ENCODE measurements at regions not wholly inside any gene's neighbourhood (a gene's known extent, or its start where the extent isn't known, plus 50 kb on each side); places are given as distances from the start of the nearest gene placed in this dataset.

DNA sequence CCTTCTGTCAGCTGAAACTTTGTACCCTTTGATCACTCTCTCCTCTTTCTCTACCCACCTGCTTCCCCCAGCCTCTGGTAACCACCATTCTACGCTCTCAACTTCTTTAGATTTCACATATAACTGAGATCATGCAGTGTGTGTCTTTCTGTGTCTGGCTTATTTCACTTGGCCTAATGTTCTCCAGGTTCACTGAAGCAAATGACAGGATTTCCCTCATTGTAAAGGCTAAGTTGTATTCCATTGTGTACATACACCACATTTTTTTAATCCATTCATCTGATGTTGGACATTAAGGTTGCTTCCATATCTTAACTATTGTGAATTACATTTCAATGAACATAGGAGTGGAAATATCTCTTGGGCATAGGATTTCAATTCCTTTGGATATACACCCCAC, 207.6 kb downstream of the MIAT start:
- no peaks in the 10 kb centered on the region for H3K27me3 Mint-ChIP-seq
- no peak for DNase-seq
- H3K9me3 ChIP-seq (ENCODE audit: control extremely low read depth in 1 of 3, control insufficient read depth in 2 of 3, insufficient read depth in 1 of 3, low read length in 2 of 3), result peaks cover 0 to 5% (median 0%) of the 10 kb centered on the region in 3 donors
- H4K20me1 ChIP-seq (ENCODE audit: control insufficient read depth, insufficient read depth, low read length, poor library complexity, severe bottlenecking), result no peaks in the 10 kb centered on the region
- CTCF ChIA-PET, result no interaction called here
- H3K4me3 ChIP-seq (ENCODE audit: control extremely low read depth in 1 of 5, extremely low read depth in 1 of 5, insufficient read depth in 1 of 5, low read depth in 2 of 5, low read length in 4 of 5), result no peak overlapping the region
- no peak overlapping the region for H3K4me2 ChIP-seq (replicated peaks; ENCODE audit: low read depth, low read length, poor library complexity, severe bottlenecking)
- H3K27ac ChIP-seq (ENCODE audit: low read length in 2 of 2), result no peak overlapping the region
- POLR2A ChIA-PET, result no interaction called here
- peaks cover 6% of the 10 kb centered on the region for H3K9me3 Mint-ChIP-seq (ENCODE audit: insufficient read depth)
- no peak overlapping the region for H3K4me3 Mint-ChIP-seq
- WGBS (ENCODE audit: insufficient coverage), result no CpG with 5 or more reads among the region's 1 CpG
- no peaks in the 10 kb centered on the region for H3K27me3 ChIP-seq (replicated peaks in 1 of 4; ENCODE audit: control extremely low read depth in 1 of 4, control insufficient read depth in 3 of 4, insufficient read depth in 4 of 4, low read length in 3 of 4)
- no peaks in the 10 kb centered on the region for H3K36me3 ChIP-seq (replicated peaks in 1 of 2; ENCODE audit: control extremely low read depth in 1 of 2, control insufficient read depth in 1 of 2, extremely low read depth in 1 of 2, insufficient read depth in 2 of 2, low read length in 1 of 2)
- intact Hi-C loops (cut with micrococcal nuclease), result no loop called here
- H3K9ac ChIP-seq (ENCODE audit: low read length), result no peak overlapping the region
- H2AFZ ChIP-seq (ENCODE audit: insufficient read depth, low read depth, low read length, poor library complexity, severe bottlenecking), result no peak overlapping the region
- no peak for ATAC-seq (ENCODE audit: low read depth)
- H3K4me1 Mint-ChIP-seq, result no peaks in the 10 kb centered on the region
- TF ChIP-seq CTCF (IDR thresholded peaks at IDR 0.05) (no peak), EZH2 (IDR thresholded peaks at IDR 0.05; ENCODE audit: borderline replicate concordance, insufficient read depth, low read depth, low read length, poor library complexity, severe bottlenecking) (no peak)
- no peaks in the 10 kb centered on the region for H3K79me2 ChIP-seq (ENCODE audit: control insufficient read depth, insufficient read depth, low read length)
- no peaks in the 10 kb centered on the region for H3K4me1 ChIP-seq (ENCODE audit: control insufficient read depth in 2 of 2, insufficient read depth in 2 of 2, low read length in 2 of 2)
- no peak overlapping the region for H3K27ac Mint-ChIP-seq

DNA sequence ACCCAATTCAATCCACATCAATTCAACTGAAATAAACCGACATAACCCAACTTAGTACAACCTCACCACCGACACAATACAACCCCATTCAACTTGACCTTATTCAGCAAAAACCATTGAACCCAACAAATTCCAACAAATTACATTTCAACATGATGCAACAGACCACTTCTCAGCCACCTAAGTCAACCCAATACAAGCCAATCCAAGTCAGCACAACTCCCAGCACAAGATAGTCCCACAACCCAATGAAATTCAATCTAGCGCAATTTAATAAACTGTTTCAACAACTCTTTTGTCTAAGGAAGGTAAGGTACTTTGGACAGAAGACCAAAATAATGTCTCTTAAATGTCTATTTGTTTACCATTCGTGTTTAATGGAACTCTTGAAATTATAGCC, 226.0 kb downstream of the MIAT start:
- Histone ChIP-seq H3K27ac (ENCODE audit: low read length in 2 of 2) (no peak overlapping the region), H3K79me2 (ENCODE audit: control insufficient read depth, insufficient read depth, low read length) (no peaks in the 10 kb centered on the region), H3K36me3 (replicated peaks in 1 of 2; ENCODE audit: control extremely low read depth in 1 of 2, control insufficient read depth in 1 of 2, extremely low read depth in 1 of 2, insufficient read depth in 2 of 2, low read length in 1 of 2) (no peaks in the 10 kb centered on the region), H3K4me3 (ENCODE audit: control extremely low read depth in 1 of 5, extremely low read depth in 1 of 5, insufficient read depth in 1 of 5, low read depth in 2 of 5, low read length in 4 of 5) (no peak overlapping the region), H3K9ac (ENCODE audit: low read length) (no peak overlapping the region), H3K9me3 (ENCODE audit: control extremely low read depth in 1 of 3, control insufficient read depth in 2 of 3, insufficient read depth in 1 of 3, low read length in 2 of 3) (no peaks in the 10 kb centered on the region), H3K4me1 (ENCODE audit: control insufficient read depth in 2 of 2, insufficient read depth in 2 of 2, low read length in 2 of 2) (no peaks in the 10 kb centered on the region), H4K20me1 (ENCODE audit: control insufficient read depth, insufficient read depth, low read length, poor library complexity, severe bottlenecking) (no peaks in the 10 kb centered on the region), H3K4me2 (replicated peaks; ENCODE audit: low read depth, low read length, poor library complexity, severe bottlenecking) (no peak overlapping the region), H2AFZ (ENCODE audit: insufficient read depth, low read depth, low read length, poor library complexity, severe bottlenecking) (no peak overlapping the region), H3K27me3 (replicated peaks in 1 of 4; ENCODE audit: control extremely low read depth in 1 of 4, control insufficient read depth in 3 of 4, insufficient read depth in 4 of 4, low read length in 3 of 4) (no peaks in the 10 kb centered on the region)
- ChIA-PET CTCF (no interaction called here), POLR2A (no interaction called here)
- 100% methylated on average over 2 of the region's 4 CpGs for WGBS (ENCODE audit: insufficient coverage)
- Mint-ChIP-seq H3K9me3 (ENCODE audit: insufficient read depth) (no peaks in the 10 kb centered on the region), H3K27ac (no peak overlapping the region), H3K4me1 (no peaks in the 10 kb centered on the region), H3K27me3 (no peaks in the 10 kb centered on the region), H3K4me3 (no peak overlapping the region)
- intact Hi-C loops (cut with micrococcal nuclease), result no loop called here
- no peak for TF ChIP-seq EZH2 (IDR thresholded peaks at IDR 0.05; ENCODE audit: borderline replicate concordance, insufficient read depth, low read depth, low read length, poor library complexity, severe bottlenecking)
- no peak for TF ChIP-seq CTCF (IDR thresholded peaks at IDR 0.05)
- ATAC-seq (ENCODE audit: low read depth), result no peak
- no peak for DNase-seq
